ENCODE measurements at regions not wholly inside any gene's neighbourhood (a gene's known extent, or its start where the extent isn't known, plus 50 kb on each side); places are given as distances from the start of the nearest gene placed in this dataset.
"Not testable (repeated sequence)": the region's sequence is repeated elsewhere in the genome, so short reads cannot be mapped to it uniquely, and the experiment has no call there.

DNA sequence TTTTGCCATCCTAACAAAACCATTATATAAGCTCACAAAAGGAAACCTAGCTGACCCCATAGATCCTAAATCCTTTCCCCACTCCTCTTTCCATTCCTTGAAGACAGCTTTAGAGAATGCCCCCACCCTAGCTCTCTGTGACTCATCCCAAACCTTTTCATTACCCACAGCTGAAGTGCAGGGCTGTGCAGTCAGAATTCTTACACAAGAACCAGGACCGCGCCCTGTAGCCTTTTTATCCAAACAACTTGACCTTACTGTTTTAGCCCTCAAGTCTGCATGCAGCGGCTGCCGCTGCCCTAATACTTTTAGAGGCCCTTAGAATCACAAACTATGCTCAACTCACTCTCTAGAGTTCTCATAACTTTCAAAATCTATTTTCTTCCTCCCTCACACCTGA lies 726.9 kb upstream of the TMEFF2 start:
- TF ChIP-seq EZH2 (optimal IDR thresholded peaks at IDR 0.05; ENCODE audit: low read depth, low read length); EZH2phosphoT487 (IDR thresholded peaks at IDR 0.05; ENCODE audit: low read length): not testable (repeated sequence)
- TF ChIP-seq, protein P1, sequence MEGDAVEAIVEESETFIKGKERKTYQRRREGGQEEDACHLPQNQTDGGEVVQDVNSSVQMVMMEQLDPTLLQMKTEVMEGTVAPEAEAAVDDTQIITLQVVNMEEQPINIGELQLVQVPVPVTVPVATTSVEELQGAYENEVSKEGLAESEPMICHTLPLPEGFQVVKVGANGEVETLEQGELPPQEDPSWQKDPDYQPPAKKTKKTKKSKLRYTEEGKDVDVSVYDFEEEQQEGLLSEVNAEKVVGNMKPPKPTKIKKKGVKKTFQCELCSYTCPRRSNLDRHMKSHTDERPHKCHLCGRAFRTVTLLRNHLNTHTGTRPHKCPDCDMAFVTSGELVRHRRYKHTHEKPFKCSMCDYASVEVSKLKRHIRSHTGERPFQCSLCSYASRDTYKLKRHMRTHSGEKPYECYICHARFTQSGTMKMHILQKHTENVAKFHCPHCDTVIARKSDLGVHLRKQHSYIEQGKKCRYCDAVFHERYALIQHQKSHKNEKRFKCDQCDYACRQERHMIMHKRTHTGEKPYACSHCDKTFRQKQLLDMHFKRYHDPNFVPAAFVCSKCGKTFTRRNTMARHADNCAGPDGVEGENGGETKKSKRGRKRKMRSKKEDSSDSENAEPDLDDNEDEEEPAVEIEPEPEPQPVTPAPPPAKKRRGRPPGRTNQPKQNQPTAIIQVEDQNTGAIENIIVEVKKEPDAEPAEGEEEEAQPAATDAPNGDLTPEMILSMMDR (IDR thresholded peaks at IDR 0.05; ENCODE audit: low read length): not testable (repeated sequence)
